ENCODE measurements at regions not wholly inside any gene's neighbourhood (a gene's known extent, or its start where the extent isn't known, plus 50 kb on each side); places are given as distances from the start of the nearest gene placed in this dataset.
A peak's percentile ranks its signal among the peaks of the same experiment; 100 is the strongest.

DNA sequence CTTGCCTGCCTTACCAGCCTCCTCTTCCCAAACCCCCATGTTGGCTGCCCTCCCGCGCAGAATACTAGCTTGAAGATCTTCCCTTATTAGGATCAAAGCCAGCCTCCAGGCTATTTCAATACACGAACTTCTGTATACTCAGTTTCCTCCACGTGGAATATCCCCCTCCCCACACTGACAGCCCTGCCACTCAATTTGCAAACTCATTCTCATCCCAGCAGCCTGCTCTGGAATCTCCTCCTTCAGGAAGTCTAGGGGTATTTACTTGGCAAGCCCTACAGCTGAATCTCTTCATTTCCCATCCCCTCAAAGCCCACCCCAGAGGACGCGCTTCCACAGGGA is 157.0 kb upstream of the SMIM23 start:
- Mint-ChIP-seq H3K27me3 (ENCODE audit: low read depth, poor library complexity) (peaks cover 41% of the 10 kb centered on the region), H3K4me3 (no peak overlapping the region)
- DNase-seq = no peak

DNA sequence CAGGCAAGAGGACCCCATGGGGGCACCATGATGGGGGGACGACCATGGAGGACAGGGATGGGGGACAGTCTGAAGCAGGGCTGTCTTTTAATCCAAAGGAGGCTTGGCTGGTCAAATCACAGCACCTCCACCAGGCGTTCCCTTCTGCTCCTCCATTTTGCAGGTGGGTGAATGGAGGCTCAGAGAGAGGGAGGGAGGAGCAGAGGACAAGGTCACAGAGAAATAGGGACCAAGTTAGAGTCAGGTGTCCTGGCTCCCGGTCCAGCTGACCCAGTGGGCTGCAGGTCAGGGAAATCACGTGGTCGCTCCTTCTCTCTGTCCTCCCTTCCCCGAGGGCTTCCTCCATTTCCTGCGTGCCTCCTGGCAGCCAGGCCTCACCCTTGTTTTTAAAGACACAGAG is 156.4 kb upstream of the SMIM23 start:
- TF ChIP-seq, protein P1, sequence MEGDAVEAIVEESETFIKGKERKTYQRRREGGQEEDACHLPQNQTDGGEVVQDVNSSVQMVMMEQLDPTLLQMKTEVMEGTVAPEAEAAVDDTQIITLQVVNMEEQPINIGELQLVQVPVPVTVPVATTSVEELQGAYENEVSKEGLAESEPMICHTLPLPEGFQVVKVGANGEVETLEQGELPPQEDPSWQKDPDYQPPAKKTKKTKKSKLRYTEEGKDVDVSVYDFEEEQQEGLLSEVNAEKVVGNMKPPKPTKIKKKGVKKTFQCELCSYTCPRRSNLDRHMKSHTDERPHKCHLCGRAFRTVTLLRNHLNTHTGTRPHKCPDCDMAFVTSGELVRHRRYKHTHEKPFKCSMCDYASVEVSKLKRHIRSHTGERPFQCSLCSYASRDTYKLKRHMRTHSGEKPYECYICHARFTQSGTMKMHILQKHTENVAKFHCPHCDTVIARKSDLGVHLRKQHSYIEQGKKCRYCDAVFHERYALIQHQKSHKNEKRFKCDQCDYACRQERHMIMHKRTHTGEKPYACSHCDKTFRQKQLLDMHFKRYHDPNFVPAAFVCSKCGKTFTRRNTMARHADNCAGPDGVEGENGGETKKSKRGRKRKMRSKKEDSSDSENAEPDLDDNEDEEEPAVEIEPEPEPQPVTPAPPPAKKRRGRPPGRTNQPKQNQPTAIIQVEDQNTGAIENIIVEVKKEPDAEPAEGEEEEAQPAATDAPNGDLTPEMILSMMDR (IDR thresholded peaks at IDR 0.05) = no peak
- peaks cover 7% of the 10 kb centered on the region for H3K9me3 Mint-ChIP-seq
- H3K36me3 Mint-ChIP-seq (ENCODE audit: low read depth) = no peaks in the 10 kb centered on the region
- H3K4me3 Mint-ChIP-seq = no peak overlapping the region
- no peak for DNase-seq
- H3K27me3 Mint-ChIP-seq (ENCODE audit: low read depth, poor library complexity) = peaks cover 40% of the 10 kb centered on the region
- H3K27ac Mint-ChIP-seq = no peak overlapping the region
- H3K4me1 Mint-ChIP-seq = peaks cover 35% of the 10 kb centered on the region

More for the DNA sequence above, 157.0 kb upstream of the SMIM23 start:
- Mint-ChIP-seq H3K9me3 (peaks cover 7% of the 10 kb centered on the region), H3K4me1 (peaks cover 37% of the 10 kb centered on the region), H3K36me3 (ENCODE audit: low read depth) (no peaks in the 10 kb centered on the region), H3K27ac (no peak overlapping the region)
- TF ChIP-seq, protein P1 (IDR thresholded peaks at IDR 0.05) = no peak

DNA sequence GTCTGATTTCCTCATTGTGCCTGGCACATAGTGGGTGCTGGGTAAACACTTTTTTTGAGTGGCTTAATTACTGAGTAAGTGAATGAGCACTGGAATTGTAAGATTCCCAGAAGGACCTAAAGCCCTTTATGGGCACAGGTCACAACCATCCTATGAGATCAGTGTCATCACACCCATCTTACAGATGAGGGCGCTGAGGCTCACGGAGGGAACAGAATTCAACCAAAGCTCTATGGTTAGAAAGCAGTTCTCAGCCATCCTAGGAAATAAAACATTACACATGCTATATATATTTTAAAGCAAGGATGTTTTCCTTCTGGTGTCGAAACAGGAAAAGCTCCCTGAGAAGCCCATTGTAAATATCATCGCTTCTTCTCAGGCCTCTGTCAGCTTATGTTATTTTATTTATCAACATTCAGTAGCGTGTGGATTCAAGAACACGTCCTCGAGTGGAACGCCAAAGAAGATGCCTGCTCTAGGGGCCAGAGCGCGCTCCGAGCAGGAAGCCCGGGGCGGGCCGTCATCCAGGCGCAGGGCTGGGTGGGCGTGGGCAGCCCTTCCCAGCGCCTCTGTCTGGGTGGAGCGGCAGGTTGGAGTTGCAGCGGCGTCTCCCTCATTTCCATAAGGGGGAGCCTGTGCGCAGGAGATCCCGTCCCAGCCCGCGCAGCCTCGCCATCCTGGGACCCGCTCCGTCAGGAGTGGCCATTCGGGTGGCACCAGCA is 155.8 kb upstream of the SMIM23 start:
- Mint-ChIP-seq H3K36me3 (ENCODE audit: low read depth) (no peaks in the 10 kb centered on the region), H3K27ac (no peak overlapping the region), H3K4me3 (peak overlapping the region; percentile 33), H3K9me3 (peaks cover 7% of the 10 kb centered on the region), H3K4me1 (peaks cover 34% of the 10 kb centered on the region), H3K27me3 (ENCODE audit: low read depth, poor library complexity) (peaks cover 38% of the 10 kb centered on the region)
- peak; percentile 80 for DNase-seq
- TF ChIP-seq, protein P1 (IDR thresholded peaks at IDR 0.05) = peak; percentile 30

DNA sequence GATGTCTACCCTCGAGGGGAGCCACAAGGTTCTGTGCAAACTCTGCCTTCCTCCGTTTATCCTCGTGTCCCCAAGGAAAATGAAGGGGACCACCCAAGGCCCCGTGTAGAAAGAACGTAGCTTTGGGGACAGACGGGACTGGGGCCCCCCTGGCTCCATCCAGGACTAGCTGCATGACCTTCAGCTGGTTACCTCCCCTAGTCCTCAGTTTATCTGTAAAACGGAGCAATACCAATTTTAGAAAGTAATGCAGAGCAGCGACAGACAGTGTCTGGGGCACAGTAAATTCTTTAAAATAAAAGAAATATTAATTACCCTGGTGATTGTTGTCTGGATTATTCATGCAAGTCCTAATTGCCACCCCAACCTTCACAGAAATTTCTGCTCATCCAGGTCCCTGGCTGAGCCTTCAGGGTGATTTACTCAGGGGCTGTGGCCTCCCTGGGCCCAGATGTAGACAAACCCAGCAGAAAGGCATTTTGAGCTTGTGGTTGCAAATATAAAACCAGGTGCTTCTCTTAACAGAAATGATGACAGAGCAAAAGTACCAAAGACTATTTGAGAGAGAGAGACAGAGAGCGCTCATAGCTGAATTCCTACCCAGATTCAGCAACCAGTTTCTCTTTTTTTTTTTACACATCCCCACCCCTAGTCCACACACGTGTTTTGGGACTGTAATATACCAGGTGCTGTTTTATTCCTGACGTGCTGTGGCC is 155.1 kb upstream of the SMIM23 start:
- Mint-ChIP-seq H3K4me1 (peaks cover 38% of the 10 kb centered on the region), H3K27me3 (ENCODE audit: low read depth, poor library complexity) (peaks cover 43% of the 10 kb centered on the region), H3K9me3 (peaks cover 7% of the 10 kb centered on the region), H3K4me3 (peak overlapping the region; percentile 33), H3K36me3 (ENCODE audit: low read depth) (no peaks in the 10 kb centered on the region), H3K27ac (no peak overlapping the region)
- TF ChIP-seq, protein P1 (IDR thresholded peaks at IDR 0.05) = no peak
- no peak for DNase-seq

DNA sequence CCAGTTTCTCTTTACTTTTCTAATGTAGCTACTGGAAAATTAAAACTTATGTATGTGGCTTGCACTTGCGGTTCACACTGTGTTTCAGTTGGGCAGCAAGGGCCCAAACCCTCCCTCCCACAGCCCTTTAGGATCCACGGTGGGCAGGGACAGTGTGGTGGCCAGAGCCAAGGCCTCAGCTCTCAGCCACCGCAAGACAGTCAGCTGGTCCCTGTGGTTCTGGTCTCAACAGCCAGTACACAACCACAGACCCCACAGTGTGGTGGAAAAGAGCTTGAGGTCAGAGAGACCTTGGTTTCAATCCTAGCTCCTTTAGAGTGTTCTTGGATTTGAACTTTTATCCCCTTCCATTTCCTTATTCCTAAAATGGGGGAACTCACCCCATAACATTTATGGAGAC is 153.0 kb upstream of the SMIM23 start:
- Mint-ChIP-seq H3K4me3 (no peak overlapping the region), H3K27ac (no peak overlapping the region), H3K27me3 (ENCODE audit: low read depth, poor library complexity) (peaks cover 35% of the 10 kb centered on the region), H3K36me3 (ENCODE audit: low read depth) (no peaks in the 10 kb centered on the region), H3K9me3 (no peaks in the 10 kb centered on the region), H3K4me1 (peaks cover 40% of the 10 kb centered on the region)
- DNase-seq = no peak
- TF ChIP-seq, protein P1 (IDR thresholded peaks at IDR 0.05) = no peak
